ENCODE measurements at regions not wholly inside any gene's neighbourhood (a gene's known extent, or its start where the extent isn't known, plus 50 kb on each side); places are given as distances from the start of the nearest gene placed in this dataset.

GRCh38 chr6:95431637-95432228, 145.6 kb upstream of the MANEA start:
- H3K27me3 Mint-ChIP-seq (ENCODE audit: low read depth), result no peaks in the 10 kb centered on the region
- H3K4me1 Mint-ChIP-seq, result no peaks in the 10 kb centered on the region
- H4K5ac ChIP-seq (ENCODE audit: insufficient read length, low read depth, low read length), result no peak overlapping the region
- H3K14ac ChIP-seq (ENCODE audit: insufficient read depth, low read length), result no peak overlapping the region
- H4K8ac ChIP-seq (replicated peaks; ENCODE audit: insufficient read length, low read depth, low read length), result no peak overlapping the region
- no peak overlapping the region for H3K23ac ChIP-seq (ENCODE audit: insufficient read length, low read depth, low read length)
- H2BK12ac ChIP-seq (ENCODE audit: insufficient read length, low read depth, low read length), result no peak overlapping the region
- H4K91ac ChIP-seq (ENCODE audit: insufficient read length, low read depth, low read length), result no peak overlapping the region
- no peak overlapping the region for H2AK5ac ChIP-seq (ENCODE audit: insufficient read length, low read length)
- H3K4me1 ChIP-seq (ENCODE audit: insufficient read depth, low read length), result no peaks in the 10 kb centered on the region
- no peaks in the 10 kb centered on the region for H3K36me3 Mint-ChIP-seq (ENCODE audit: insufficient read depth in 1 of 3, low read depth in 3 of 3)
- no peak overlapping the region for H3K56ac ChIP-seq (ENCODE audit: insufficient read length, low read depth, low read length)
- no peak overlapping the region for H3K4me2 ChIP-seq (ENCODE audit: insufficient read depth, insufficient read length, low read length)
- no peaks in the 10 kb centered on the region for H3K27me3 ChIP-seq (ENCODE audit: insufficient read depth, low read length)
- no peak overlapping the region for H2BK120ac ChIP-seq (ENCODE audit: low read depth, low read length, poor library complexity, severe bottlenecking)
- no peaks in the 10 kb centered on the region for H3K79me1 ChIP-seq (ENCODE audit: insufficient read depth, low read depth, low read length, poor library complexity, severe bottlenecking)
- TF ChIP-seq, protein P1, sequence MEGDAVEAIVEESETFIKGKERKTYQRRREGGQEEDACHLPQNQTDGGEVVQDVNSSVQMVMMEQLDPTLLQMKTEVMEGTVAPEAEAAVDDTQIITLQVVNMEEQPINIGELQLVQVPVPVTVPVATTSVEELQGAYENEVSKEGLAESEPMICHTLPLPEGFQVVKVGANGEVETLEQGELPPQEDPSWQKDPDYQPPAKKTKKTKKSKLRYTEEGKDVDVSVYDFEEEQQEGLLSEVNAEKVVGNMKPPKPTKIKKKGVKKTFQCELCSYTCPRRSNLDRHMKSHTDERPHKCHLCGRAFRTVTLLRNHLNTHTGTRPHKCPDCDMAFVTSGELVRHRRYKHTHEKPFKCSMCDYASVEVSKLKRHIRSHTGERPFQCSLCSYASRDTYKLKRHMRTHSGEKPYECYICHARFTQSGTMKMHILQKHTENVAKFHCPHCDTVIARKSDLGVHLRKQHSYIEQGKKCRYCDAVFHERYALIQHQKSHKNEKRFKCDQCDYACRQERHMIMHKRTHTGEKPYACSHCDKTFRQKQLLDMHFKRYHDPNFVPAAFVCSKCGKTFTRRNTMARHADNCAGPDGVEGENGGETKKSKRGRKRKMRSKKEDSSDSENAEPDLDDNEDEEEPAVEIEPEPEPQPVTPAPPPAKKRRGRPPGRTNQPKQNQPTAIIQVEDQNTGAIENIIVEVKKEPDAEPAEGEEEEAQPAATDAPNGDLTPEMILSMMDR (conservative IDR thresholded peaks at IDR 0.05), result peak; percentile 86
- H2BK5ac ChIP-seq (ENCODE audit: insufficient read length, low read length), result no peak overlapping the region
- no peak overlapping the region for H3K27ac Mint-ChIP-seq
- H2AFZ ChIP-seq (ENCODE audit: low read length), result no peak overlapping the region
- no peak overlapping the region for H3K9ac ChIP-seq (ENCODE audit: extremely low read depth, insufficient read length, low read length)
- DNase-seq, result no peak
- WGBS (ENCODE audit: extremely low coverage, insufficient read length, low lambda C conversion rate), result no CpG with 5 or more reads among the region's 2 CpGs
- H3K27ac ChIP-seq (ENCODE audit: insufficient read length, low read depth, low read length), result no peak overlapping the region
- H3K4me3 Mint-ChIP-seq, result no peak overlapping the region
- H3K9me3 Mint-ChIP-seq, result no peaks in the 10 kb centered on the region; a peak in 2 of 5 replicates
- H4K20me1 ChIP-seq (ENCODE audit: control insufficient read depth, insufficient read depth, insufficient read length), result no peaks in the 10 kb centered on the region
- no peak overlapping the region for H2BK20ac ChIP-seq (ENCODE audit: low read depth, low read length, poor library complexity, severe bottlenecking)
- H3K18ac ChIP-seq (ENCODE audit: insufficient read length, low read depth, low read length), result no peak overlapping the region
- no peak overlapping the region for H2BK15ac ChIP-seq (ENCODE audit: low read depth, low read length)
- H3K4ac ChIP-seq (ENCODE audit: low read depth, low read length), result no peak overlapping the region
- no peaks in the 10 kb centered on the region for H3K23me2 ChIP-seq (ENCODE audit: insufficient read length, low read depth, low read length, poor library complexity, severe bottlenecking)
- H3T11ph ChIP-seq (ENCODE audit: low read length), result no peak overlapping the region
- H3K79me2 ChIP-seq (ENCODE audit: insufficient read depth, low read length), result no peaks in the 10 kb centered on the region
- no peaks in the 10 kb centered on the region for H3K9me3 ChIP-seq (ENCODE audit: control insufficient read depth, low read depth, low read length)

Data from H9 (cell line).